Retinal pigment epithelial cell (primary cell): ENCODE measurements at regions not wholly inside any gene's neighbourhood (a gene's known extent, or its start where the extent isn't known, plus 50 kb on each side); places are given as distances from the start of the nearest gene placed in this dataset.

Source experiments
- DNase-seq: peaks from one replicate; pipeline ENCODE4 v3.0.0-alpha.2; 2010; ENCODE audit warnings: low read depth
- H3K4me3 ChIP-seq: 2 replicates; pipeline ENCODE4 v1.5.1; 2011; ENCODE audit warnings: mild to moderate bottlenecking, low read length, control low read depth, moderate library complexity
- TF ChIP-seq, protein P1 (sequence below): conservative IDR thresholded peaks from 2 replicates; pipeline ENCODE4 v1.5.1; 2011; ENCODE audit warnings: low read depth, low read length, control low read depth, inconsistent platforms

DNA sequence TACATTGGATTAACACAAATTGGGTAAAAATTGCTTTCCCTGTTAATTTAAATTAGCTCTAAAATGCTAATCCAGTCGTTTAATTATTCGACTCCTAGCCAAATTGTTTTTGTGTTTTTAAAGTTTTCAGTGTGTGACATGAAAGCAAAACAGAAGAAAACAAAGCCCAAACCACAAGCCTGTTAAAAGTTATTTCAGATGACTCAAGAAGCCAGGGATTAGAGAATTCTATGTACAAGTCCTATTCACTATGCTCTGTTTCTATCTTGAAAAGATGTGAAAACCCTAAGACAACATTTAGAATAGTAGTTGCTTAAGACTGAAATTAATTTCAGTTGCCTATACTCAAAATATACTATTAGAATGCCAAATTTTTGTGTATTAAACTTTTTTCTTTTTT is 294.8 kb upstream of the ADAMTS5 start:
- DNase-seq: no peak
- no peak overlapping the region for H3K4me3 ChIP-seq
- TF ChIP-seq, protein P1, sequence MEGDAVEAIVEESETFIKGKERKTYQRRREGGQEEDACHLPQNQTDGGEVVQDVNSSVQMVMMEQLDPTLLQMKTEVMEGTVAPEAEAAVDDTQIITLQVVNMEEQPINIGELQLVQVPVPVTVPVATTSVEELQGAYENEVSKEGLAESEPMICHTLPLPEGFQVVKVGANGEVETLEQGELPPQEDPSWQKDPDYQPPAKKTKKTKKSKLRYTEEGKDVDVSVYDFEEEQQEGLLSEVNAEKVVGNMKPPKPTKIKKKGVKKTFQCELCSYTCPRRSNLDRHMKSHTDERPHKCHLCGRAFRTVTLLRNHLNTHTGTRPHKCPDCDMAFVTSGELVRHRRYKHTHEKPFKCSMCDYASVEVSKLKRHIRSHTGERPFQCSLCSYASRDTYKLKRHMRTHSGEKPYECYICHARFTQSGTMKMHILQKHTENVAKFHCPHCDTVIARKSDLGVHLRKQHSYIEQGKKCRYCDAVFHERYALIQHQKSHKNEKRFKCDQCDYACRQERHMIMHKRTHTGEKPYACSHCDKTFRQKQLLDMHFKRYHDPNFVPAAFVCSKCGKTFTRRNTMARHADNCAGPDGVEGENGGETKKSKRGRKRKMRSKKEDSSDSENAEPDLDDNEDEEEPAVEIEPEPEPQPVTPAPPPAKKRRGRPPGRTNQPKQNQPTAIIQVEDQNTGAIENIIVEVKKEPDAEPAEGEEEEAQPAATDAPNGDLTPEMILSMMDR: no peak

- no peak for DNase-seq
- TF ChIP-seq, protein P1: no peak
- H3K4me3 ChIP-seq: no peak overlapping the region
Observed at GRCh38 chr21:27260728-27261127, 293.8 kb upstream of the ADAMTS5 start.

DNA sequence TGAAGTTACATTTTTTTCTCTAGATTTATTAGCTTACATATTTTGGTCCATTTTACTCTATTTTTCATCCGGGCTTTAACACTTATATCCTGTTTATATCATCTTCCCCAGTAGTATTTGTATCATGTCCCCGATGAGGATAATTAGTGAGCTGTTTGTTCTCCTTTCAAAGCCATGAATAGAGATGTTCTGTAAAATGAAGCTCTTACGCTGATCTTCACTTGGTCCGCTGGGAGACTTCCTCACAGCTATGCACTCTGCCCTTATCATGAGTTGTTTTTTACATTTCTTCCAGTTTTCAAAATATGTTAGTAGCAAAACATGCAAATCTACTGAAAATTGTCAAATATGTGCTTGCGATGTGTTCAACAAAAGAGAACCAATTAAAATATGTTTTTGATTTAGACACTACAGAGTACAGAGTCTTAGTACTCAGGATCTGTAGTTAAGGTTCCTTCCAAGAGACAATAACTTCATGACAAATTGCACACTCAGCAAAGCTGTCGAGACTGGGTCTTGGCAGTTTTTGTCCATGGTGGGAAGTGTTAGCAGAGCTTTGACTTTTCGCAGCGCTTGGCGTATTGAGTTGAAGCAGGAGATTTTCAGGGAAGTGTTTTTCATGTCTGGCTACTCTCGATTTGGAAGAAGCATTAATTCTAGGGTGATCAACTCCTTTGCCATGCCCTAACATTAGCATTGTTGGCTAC is 292.0 kb upstream of the ADAMTS5 start:
- DNase-seq: no peak
- TF ChIP-seq, protein P1: no peak

GRCh38 chr21:27257908-27258556 is 291.1 kb upstream of the ADAMTS5 start:
- TF ChIP-seq, protein P1: no peak
- no peak for DNase-seq
- no peak overlapping the region for H3K4me3 ChIP-seq

More for the DNA sequence above, 292.0 kb upstream of the ADAMTS5 start:
- no peak overlapping the region for H3K4me3 ChIP-seq

- no peak for DNase-seq
- no peak overlapping the region for H3K4me3 ChIP-seq
- TF ChIP-seq, protein P1: no peak
Observed at GRCh38 chr21:27257226-27257625, 290.3 kb upstream of the ADAMTS5 start.

GRCh38 chr21:27251752-27252151 is 284.9 kb upstream of the ADAMTS5 start:
- no peak overlapping the region for H3K4me3 ChIP-seq
- TF ChIP-seq, protein P1: no peak
- no peak for DNase-seq

- TF ChIP-seq, protein P1: no peak
- DNase-seq: no peak
Observed at GRCh38 chr21:27250366-27250765, 283.5 kb upstream of the ADAMTS5 start.

More at GRCh38 chr21:27250366-27250765, 283.5 kb upstream of the ADAMTS5 start:
- H3K4me3 ChIP-seq: no peak overlapping the region
